ENCODE measurements at regions not wholly inside any gene's neighbourhood (a gene's known extent, or its start where the extent isn't known, plus 50 kb on each side); places are given as distances from the start of the nearest gene placed in this dataset.

GRCh38 chr21:14686466-14687267, 140.6 kb upstream of the SAMSN1 start:
- no peak overlapping the region for H3K4me3 ChIP-seq
- no peaks in the 10 kb centered on the region for H3K27me3 ChIP-seq (replicated peaks; ENCODE audit: insufficient read depth)
- 71% methylated on average over 8 of the region's 8 CpGs for WGBS
- H3K9me3 ChIP-seq: no peaks in the 10 kb centered on the region
- H3K36me3 ChIP-seq: no peaks in the 10 kb centered on the region
- no peaks in the 10 kb centered on the region for H3K4me1 ChIP-seq (replicated peaks)
- intact Hi-C loops (cut with DNase I): no loop called here
- H3K27ac ChIP-seq: no peak overlapping the region
- TF ChIP-seq CTCF (IDR thresholded peaks at IDR 0.05) (no peak), POLR2AphosphoS5 (IDR thresholded peaks at IDR 0.05) (no peak), POLR2A (IDR thresholded peaks at IDR 0.05) (no peak)
- no peak for DNase-seq (ENCODE audit: low spot score)

DNA sequence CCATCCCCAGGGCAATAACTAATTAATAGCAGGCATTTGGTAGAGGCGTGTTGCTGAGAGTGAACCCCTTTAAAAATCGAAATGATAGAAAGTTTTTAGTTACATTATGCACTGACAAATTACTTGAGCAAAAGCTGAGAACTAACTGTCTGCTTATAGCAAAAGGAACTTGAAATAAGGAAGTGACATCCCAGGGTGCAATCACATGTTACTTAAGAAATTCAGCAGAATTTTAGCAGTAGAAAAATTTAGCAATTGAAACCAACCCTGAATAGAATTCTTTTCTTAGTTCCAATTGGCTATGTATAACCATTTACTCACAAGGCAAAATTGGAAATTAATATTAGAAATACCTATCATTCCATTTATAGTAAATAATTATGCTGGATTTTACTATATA, 139.5 kb upstream of the SAMSN1 start:
- no peak for DNase-seq (ENCODE audit: low spot score)
- no peaks in the 10 kb centered on the region for H3K27me3 ChIP-seq (replicated peaks; ENCODE audit: insufficient read depth)
- H3K4me3 ChIP-seq: no peak overlapping the region
- TF ChIP-seq CTCF (IDR thresholded peaks at IDR 0.05): no peak
- no peak for TF ChIP-seq POLR2A (IDR thresholded peaks at IDR 0.05)
- TF ChIP-seq POLR2AphosphoS5 (IDR thresholded peaks at IDR 0.05): no peak
- H3K27ac ChIP-seq: no peak overlapping the region
- no peaks in the 10 kb centered on the region for H3K9me3 ChIP-seq
- 88% methylated on average over 2 of the region's 2 CpGs for WGBS
- H3K36me3 ChIP-seq: no peaks in the 10 kb centered on the region
- intact Hi-C loops (cut with DNase I): no loop called here
- H3K4me1 ChIP-seq (replicated peaks): no peaks in the 10 kb centered on the region

DNA sequence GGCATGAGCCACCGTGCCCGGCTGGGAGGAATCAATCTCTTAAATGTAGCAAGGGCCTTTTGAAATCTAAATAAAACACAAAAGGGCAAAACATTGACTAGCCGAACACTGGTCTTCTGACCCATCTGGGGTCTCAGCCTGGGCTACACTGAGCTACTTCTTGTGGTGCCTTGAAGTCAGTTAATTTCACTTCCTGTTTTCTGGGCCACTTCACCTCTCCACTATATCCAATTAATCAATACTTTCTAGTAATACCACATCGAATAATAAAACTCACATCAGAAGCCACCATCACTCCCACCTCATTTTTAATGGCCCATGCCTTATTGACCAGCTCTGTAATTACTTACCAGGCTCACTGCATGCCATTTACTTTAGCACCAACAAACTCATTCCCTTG, 138.0 kb upstream of the SAMSN1 start:
- H3K27ac ChIP-seq: no peak overlapping the region
- intact Hi-C loops (cut with DNase I): no loop called here
- H3K36me3 ChIP-seq: no peaks in the 10 kb centered on the region
- H3K27me3 ChIP-seq (replicated peaks; ENCODE audit: insufficient read depth): no peaks in the 10 kb centered on the region
- H3K9me3 ChIP-seq: no peaks in the 10 kb centered on the region
- no peaks in the 10 kb centered on the region for H3K4me1 ChIP-seq (replicated peaks)
- no peak overlapping the region for H3K4me3 ChIP-seq
- DNase-seq (ENCODE audit: low spot score): no peak
- 96% methylated on average over 4 of the region's 4 CpGs for WGBS
- no peak for TF ChIP-seq POLR2AphosphoS5 (IDR thresholded peaks at IDR 0.05)
- TF ChIP-seq POLR2A (IDR thresholded peaks at IDR 0.05): no peak
- TF ChIP-seq CTCF (IDR thresholded peaks at IDR 0.05): no peak

DNA sequence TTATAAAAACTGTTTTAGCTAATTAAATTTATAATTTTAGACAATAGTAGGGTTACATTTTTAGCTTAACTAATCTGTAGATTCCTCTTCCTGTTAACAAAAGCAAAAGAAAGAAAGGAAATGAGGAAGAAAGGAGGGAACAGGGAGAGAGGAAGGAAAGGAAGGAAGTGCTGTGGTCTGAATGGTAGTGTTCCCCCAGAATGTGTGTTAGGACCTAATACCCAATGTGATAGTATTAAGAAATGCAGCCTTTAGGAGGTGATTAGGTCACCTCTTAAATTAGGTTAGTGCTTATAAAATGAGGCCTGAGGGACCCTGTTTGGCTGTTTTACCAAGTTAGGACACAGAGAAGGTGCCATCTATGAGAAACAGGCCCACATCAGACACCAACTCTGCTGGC, 136.9 kb upstream of the SAMSN1 start:
- H3K9me3 ChIP-seq: no peaks in the 10 kb centered on the region
- H3K36me3 ChIP-seq: no peaks in the 10 kb centered on the region
- no peaks in the 10 kb centered on the region for H3K27me3 ChIP-seq (replicated peaks; ENCODE audit: insufficient read depth)
- H3K4me3 ChIP-seq: no peak overlapping the region
- TF ChIP-seq CTCF (IDR thresholded peaks at IDR 0.05) (no peak), POLR2AphosphoS5 (IDR thresholded peaks at IDR 0.05) (no peak), POLR2A (IDR thresholded peaks at IDR 0.05) (no peak)
- no peaks in the 10 kb centered on the region for H3K4me1 ChIP-seq (replicated peaks)
- H3K27ac ChIP-seq: no peak overlapping the region
- no peak for DNase-seq (ENCODE audit: low spot score)
- intact Hi-C loops (cut with DNase I): no loop called here

- no peaks in the 10 kb centered on the region for H3K27me3 ChIP-seq (replicated peaks; ENCODE audit: insufficient read depth)
- H3K9me3 ChIP-seq: no peaks in the 10 kb centered on the region
- no peak overlapping the region for H3K27ac ChIP-seq
- no peaks in the 10 kb centered on the region for H3K4me1 ChIP-seq (replicated peaks)
- TF ChIP-seq POLR2AphosphoS5 (IDR thresholded peaks at IDR 0.05): no peak
- no peak for TF ChIP-seq POLR2A (IDR thresholded peaks at IDR 0.05)
- TF ChIP-seq CTCF (IDR thresholded peaks at IDR 0.05): no peak
- no peak for DNase-seq (ENCODE audit: low spot score)
- intact Hi-C loops (cut with DNase I): no loop called here
- WGBS: 89% methylated on average over 3 of the region's 3 CpGs
- no peaks in the 10 kb centered on the region for H3K36me3 ChIP-seq
- no peak overlapping the region for H3K4me3 ChIP-seq
Observed at GRCh38 chr21:14678973-14679574, 133.0 kb upstream of the SAMSN1 start.

All from prostate gland (tissue), 2 donors.